Fibroblast of peridontal ligament (primary cell): ENCODE measurements at regions not wholly inside any gene's neighbourhood (a gene's known extent, or its start where the extent isn't known, plus 50 kb on each side); places are given as distances from the start of the nearest gene placed in this dataset.

Experiments
- DNase-seq: peaks from one replicate; pipeline ENCODE4 v3.0.0-alpha.2; 2010; ENCODE audit errors: extremely low read depth

GRCh38 chr18:25813110-25813509 is 277.3 kb downstream of the SS18 start:
- no peak for DNase-seq

- DNase-seq = no peak
Observed at GRCh38 chr18:25810736-25811135, 279.7 kb downstream of the SS18 start.

DNA sequence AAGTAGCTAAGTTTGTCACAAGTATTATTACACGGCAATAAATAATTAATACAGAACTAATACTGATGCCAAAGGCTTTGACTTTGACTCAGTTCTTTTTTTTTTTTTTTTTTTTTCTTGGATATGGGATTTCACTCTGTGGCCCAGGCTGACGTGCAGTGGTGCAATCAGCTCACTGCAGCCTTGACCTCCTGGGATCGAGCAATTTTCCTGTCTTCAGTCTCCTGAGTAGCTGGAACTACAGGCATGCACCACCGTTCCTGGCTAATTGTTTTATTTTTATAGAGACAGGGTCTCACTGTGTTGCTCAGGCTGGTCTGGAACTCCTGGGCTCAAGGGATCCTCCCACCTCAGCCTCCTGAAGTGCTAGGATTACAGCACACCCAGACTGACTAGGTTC is 284.5 kb downstream of the SS18 start:
- DNase-seq = no peak

- peak; percentile 97 for DNase-seq
Observed at GRCh38 chr18:25805323-25805722, 285.1 kb downstream of the SS18 start.

- peak; percentile 43 for DNase-seq
Observed at GRCh38 chr18:25799231-25799630, 291.2 kb downstream of the SS18 start.

- no peak for DNase-seq
Observed at GRCh38 chr18:25798046-25798445, 292.4 kb downstream of the SS18 start.

DNA sequence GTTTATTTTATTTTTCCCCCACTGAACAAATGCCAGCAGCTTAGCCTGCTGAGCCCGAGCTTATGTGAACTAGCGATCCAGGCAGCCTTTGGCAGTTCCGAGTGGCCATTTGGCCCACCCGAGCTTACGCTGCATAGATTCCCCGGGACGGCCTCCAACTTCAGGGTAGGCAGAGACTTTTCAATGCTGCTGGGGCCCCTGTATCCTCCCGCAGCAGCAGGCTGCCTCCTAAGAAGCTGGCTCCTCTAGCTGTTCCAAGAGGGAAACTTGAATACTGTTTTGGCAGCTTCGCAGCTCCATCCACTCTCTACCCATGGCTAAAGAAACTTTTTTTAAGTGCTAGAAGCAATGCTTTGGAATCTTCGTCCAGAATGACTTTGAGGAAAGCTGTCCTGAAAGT is 295.2 kb downstream of the SS18 start:
- no peak for DNase-seq

DNA sequence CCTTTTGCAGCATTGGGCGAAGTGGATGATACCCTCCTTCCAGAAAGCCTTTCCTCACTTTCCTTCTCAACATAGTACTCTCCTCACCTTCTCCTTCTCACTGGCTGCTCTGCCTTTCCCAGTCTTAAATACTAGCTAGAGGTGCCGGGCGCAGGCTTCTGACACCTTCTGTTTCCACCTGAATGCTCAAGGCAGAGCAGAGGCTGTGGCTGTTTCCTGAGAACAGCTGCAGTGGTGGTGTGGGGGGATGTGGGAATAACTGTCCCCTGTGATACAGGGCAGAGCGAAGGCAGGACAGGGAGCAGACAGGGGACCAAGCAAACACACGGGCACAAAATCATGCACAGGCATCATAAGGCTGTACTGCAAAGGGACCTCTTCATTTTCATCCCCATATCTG is 303.1 kb downstream of the SS18 start:
- DNase-seq = no peak

GRCh38 chr18:25786758-25787157 is 303.7 kb downstream of the SS18 start:
- DNase-seq = peak; percentile 84

GRCh38 chr18:25780105-25780504 is 310.3 kb downstream of the SS18 start:
- no peak for DNase-seq

GRCh38 chr18:25771796-25772195 is 318.6 kb downstream of the SS18 start:
- DNase-seq = no peak

- no peak for DNase-seq
Observed at GRCh38 chr18:25764777-25765176, 325.6 kb downstream of the SS18 start.

- peak; percentile 33 for DNase-seq
Observed at GRCh38 chr18:25759111-25759510, 331.3 kb downstream of the SS18 start.

DNA sequence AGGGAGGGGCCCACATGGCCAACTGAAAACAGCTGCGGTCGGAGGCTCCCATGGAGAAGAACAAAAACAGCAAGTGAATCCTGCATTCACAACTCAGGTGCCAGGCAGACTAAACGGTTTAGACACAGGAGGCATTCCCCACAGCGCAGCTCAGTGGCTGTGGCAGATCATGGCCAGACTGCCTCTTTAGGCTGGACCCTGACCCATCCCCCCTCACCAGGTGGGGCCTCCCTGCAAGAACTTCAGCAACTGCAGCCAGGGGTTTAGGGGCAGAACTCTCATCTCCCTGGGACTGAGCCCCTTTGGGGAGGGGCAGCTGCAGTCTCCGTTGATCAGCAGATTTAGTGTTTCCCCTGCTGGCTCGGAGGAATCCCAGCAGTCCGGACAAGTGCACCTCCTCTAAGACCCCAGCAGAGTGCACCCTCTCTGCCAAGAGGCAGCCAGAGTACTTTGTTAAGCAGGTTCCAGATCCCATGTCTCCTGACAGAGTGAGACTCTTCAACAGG is 346.7 kb downstream of the SS18 start:
- no peak for DNase-seq

GRCh38 chr18:25739376-25739775 is 351.0 kb downstream of the SS18 start:
- DNase-seq = no peak

DNA sequence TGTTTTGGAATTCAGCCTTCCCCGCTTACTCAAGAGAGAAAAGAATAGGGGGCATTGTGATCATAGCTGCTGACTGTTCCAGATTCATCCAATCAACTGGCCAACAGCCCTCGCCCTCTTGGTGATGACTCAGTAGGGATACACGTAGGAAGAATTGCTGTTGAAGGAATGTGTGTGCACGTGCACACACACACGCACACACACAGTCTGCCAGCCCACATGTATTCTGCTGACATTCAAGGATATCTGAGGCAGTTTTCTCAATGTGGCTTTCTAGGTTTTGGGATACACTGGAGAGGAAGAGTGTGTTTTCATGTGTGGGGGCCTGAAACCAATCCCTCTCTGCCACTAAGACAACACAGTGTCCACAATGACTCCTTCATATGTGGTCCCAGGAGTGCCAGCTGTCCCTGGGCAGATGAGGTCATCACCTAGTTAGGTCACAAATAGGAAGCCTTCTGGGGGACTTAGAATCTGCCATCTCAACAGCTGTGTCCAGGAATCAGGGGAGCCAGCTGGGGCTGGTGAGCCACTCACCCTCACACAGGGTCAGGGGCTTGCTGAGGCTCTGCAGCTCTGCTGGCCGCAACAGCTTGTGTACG is 352.6 kb downstream of the SS18 start:
- DNase-seq = peak; percentile 92

DNA sequence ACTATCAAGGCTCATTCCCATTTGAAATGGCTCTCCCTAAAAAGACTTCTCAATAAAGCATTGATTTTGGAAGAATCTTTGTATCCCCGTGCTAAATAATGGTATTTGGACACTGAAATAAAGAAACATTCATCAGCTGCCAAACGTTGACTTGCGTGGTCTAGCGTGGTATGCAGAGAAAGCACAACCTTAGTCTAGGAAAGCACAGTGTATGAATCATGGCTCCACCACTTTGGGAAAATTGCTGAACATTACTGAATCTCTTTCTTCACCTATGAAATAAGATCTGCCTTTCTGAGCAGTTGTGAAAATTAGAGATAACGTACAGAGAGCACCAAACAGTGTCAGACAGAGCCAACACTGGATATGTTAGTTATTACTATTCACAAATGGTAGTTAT is 353.9 kb downstream of the SS18 start:
- peak; percentile 40 for DNase-seq

DNA sequence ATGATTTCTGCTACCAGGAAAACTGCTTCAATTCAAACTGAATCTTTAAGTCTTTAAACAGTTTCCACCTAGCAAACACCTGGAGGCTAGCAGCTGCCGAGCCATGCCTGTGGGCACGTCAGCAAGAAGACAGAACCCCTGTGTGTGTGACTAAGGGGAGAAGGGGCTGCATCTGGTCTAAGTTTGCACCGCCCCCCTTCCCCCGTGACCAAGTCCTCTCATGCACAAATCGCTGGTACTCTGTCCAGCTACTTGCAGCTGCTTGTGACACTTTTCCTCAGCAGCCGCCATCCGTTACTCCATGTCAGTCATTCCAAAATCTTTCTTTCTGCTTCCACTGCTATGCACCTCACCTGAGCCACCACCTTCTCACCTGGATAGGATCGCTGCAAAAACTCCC is 355.0 kb downstream of the SS18 start:
- DNase-seq = no peak

GRCh38 chr18:25734336-25734735 is 356.1 kb downstream of the SS18 start:
- DNase-seq = no peak

- DNase-seq = no peak
Observed at GRCh38 chr18:25732862-25733261, 357.6 kb downstream of the SS18 start.

DNA sequence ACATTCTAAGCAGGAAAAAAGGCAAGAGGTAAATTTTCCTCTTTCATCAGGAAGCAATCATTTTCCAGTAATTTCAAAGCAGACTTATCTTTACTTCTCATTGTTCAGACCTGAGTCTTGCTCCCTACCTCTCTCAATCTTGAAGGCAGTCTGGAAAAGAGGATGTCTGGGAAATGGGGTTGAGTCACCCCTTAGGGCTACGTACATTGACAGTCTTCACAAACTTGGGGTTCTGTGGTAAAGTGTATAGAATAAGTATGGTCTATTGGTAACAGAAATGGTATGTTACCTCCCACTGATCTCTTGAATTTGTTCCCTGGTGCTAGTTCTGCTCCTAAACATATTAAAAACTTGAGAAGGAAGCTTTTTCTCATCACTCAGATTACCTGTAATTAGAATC is 361.3 kb downstream of the SS18 start:
- no peak for DNase-seq

- DNase-seq = no peak
Observed at GRCh38 chr18:25727281-25727985, 363.0 kb downstream of the SS18 start.

GRCh38 chr18:25726298-25726697 is 364.1 kb downstream of the SS18 start:
- no peak for DNase-seq

GRCh38 chr18:25725501-25725900 is 364.9 kb downstream of the SS18 start:
- no peak for DNase-seq
